NCI-H774 (cell line): ENCODE measurements at regions not wholly inside any gene's neighbourhood (a gene's known extent, or its start where the extent isn't known, plus 50 kb on each side); places are given as distances from the start of the nearest gene placed in this dataset.

Experiments
- DNase-seq: peaks from one replicate; lab custom pipeline; 2025; lab: John Stamatoyannopoulos, UW

DNA sequence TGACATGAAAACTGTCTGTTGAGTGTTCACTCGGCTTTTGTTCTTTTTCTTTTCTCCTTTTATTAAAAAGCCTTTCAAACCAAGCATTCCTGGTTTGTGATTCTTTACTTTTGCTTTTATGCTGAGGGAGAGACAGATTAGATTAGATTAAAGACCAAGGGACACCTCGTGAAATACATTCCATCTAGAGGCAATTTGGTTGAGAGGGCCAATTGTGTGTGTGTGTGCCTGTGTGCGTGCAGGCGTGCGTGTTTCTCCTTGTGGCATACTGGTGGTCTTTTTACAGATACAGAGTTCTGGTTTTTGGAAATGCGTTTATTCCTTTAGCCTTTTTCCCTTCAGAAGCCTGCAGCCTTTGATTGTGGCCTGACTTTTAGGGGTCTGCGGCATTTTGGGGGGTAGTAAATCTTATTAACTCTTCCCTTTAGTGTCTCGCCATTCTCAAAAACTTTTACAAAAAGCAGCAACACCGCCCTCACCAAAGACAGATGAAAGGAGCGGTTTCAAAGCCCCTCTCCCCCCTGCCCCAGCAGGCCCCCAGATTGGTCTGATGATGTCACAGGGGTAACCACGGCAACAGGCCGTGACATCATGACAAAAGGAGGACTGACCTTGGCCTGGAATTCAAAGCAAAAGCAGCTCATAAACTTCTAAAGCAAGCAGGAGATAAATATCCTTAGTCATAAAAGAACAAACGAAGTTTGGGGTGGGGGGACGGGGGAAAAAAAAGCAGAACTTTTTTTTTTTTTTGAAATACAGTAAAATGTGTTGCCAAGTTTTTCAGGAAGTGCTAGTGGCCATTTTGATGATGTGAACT is 84.1 kb upstream of the TBX3 start:
- DNase-seq: no peak

DNA sequence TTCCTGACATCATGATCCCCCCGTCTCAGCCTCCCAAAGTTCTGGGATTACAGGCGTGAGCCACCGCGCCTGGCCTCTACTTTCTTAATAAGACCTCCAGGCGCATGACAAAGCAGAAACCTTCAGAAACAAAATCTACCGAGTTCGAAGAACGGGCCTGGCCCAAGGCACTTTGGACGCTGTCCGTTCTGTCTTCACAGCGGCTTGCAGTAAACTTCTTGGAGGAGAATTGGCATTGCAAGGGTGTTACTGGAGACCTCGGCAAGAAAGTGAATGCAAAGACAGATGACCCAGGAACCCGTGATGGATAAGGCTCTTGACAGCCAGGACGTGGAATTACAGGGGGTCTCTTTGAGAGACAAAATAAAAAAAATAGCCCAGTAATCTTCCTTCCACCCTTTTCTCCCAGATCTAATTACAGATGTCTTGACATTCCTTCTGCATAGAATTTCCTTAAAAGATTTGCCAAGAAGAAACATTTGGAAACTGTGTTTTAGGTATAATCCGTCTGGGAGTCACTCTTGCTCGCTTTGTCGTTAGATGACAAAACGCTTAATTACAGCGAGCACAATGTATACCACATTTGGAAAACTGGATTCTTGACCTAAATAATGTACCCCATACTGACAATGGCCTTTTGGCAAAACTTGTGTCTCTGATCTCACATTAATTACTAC is 83.2 kb upstream of the TBX3 start:
- DNase-seq: no peak

DNA sequence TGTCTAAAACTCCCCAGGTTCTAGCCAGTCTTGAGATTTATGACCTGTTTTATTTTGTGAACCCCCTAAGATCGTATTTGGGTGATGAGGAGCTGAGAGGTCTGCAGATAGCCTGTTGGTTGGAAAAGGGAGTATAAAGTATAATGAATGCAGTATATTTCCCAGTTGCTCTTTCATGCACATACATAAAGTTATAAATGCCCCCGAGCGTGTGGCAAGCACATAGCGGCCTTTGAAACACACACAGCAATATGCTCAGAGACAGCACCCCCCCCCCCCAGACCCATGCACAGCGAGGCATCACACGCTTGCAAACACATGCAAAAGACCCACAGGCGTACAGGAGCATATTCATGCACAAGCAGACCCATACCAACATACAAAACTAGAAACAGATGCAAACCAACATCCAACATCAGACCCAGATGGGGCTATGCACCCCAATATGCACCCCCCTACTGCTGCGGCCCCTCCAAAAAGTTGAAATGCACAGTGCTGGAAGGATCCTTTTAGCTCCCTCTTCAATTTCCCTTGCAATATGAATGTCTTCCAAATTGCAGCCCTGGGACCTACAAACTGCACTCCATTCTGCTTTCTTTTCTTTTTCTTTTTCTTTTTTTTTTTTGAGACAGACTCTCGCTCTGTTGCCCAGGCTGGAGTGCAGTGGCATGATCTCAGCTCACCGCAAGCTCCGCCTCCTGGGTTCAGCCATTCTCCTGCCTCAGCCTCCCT is 82.2 kb upstream of the TBX3 start:
- DNase-seq: no peak

DNA sequence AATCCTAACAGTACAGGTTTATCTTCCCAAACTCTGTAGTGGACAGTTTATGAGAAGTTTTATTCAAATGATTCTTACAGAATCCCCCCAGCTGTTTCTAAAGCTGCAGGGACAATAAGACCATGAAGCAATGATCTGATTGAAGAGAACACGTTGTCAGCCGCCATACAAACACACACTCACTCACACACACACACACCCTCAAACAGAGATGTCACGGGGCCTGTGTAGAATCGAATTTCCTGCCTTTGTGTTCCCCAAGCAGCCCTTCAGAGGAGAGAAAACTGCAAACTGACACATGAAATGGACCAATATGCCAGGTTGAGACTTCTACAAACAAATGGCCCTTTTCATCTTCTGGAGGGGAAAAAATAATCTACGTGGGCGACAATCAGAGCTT is 80.5 kb upstream of the TBX3 start:
- DNase-seq: no peak

DNA sequence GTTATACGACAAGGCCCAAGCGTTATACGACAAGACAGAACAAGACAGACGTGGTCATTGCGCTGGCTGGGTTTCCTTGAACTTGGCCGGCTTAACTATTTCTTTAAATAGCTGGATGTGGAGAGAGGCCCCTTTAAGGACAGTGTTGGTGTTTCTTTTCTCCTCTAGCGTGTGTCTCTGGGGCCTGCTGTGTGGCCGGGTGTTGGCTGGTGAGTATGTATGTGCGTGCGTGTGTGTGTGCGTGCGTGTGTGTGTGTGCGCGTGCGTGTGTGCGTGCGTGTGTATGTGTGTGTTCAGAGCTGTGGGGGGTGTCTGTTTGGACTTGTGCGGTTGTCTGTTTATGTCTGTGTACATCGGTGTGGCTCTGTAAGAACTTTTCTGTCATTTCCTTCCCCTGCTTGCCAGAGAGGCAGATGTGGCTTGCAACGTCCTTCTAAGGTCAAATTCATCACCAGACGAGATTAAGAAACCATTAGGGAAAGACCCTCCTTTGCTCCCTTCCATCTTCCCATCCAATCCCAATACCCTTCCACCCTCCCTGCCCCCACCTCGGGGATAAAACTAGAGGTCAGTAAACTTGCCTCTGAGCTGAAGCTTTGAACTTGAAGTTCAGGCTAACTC is 78.6 kb upstream of the TBX3 start:
- DNase-seq: no peak

DNA sequence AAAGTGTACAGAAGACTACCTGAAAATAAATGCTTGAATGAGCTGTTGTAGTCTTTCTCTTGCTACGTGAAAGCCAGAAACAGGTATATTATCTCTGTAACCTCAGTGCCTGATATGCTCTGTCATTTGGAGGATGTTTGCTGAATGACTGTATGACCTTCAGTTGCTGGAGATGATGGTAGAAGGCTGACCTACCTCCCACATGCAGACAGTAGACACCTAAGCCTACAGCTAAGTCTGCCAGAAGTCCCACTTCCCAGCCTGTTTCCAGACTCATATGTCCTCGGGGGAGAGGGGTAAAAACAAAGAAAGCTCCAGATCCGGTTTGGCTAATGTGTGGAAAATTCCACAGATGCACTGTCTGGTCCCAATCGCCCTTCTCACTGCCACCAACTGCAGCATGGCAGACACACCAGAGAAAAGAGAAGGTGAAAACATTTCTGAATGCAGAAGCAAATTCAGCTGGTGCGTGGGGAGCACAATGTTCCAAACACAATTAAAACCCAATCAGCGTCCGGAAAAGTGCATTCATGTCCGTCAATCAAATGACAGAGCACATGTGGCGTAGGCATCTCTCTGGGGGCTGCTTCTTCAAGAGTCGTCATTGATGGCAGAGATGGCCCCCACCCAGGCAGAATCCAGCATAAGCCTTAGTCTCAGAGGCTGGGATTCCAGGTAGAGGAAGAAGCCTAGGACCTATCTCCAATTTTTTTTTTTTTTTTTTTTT is 76.3 kb upstream of the TBX3 start:
- no peak for DNase-seq

DNA sequence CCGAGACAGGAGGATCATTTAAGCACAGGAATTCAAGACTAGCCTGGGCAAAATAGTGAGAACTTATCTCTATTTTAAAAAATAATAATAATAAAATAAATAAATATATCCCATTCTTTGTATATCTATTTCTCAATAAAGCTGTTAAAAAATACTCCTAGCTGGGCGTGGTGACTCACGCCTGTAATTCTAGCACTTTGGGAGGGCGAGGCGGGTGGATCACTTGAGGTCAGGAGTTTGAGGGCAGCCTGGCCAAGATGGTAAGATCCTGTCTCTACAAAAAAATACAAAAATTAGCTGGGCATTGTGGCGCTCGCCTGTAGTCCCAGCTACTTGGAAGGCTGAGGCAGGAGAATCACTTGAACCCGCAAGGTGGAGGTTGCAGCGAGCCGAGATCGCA is 75.7 kb upstream of the TBX3 start:
- no peak for DNase-seq

DNA sequence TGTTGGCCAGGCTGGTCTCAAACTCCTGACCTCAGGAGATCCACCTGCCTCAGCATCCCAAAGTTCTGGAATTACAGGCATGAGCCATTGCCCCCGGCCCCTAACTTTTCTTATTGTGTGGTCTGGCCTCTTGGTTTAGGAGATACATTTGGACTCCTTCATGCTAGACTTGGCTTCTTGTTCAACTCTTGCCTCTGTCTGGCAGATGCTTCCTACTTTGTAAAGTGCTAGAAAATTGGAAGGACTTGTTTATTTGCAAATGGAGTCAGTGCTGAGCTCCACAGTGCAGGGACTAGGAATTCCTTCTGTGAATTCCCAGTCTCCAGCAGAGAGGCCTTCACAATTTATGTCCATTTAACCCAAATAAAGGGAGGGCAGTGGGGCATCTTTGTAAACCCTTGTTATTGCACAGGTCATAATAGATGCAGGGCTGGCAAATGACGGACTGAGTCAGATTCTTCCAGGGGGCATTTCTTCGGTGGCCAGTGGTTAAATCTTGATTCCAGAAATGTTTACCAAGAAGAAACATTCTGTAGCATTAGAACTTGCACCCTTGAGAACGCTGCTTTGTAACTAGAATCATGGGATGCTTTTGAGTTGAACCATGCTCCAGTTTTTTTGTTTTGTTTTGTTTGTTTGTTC is 73.8 kb upstream of the TBX3 start:
- DNase-seq: no peak

DNA sequence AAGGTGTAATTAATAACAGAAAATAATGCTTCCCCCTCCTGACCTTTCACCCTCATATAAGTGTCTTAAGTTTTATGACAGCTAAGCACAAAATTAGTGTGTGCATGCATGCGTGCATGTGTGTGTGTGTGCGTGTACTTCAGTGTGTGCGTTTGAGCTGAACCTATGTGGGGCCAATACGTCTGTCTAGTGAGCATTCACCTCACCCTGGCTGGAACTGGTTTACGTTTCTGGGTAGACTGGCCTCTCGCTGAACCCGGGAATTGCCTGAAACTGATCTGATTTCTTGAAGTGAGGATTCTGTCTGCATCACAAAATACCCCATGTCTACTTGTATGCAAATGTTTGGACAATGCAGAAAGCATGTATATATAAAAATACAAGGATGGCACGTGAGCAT is 68.2 kb upstream of the TBX3 start:
- DNase-seq: no peak

DNA sequence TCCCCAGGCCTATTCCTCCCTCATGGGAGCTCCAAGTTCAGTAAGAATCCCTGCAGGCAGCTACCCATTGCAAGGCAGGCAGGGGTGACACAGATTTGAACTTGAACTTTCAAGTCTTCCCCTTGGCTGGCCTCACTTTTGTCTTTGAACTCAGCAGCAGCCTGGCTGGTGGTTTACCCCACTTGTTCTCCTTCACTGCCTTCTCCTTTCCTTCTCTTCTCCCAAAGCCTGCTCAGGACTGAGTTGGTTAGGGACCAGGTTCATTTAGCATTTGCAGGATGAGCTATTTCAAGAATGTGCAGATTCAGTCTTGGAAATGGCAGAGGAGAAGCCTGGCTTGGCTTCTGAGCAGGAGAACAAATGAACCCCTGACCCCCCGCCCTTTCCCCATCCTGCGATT is 67.7 kb upstream of the TBX3 start:
- no peak for DNase-seq

DNA sequence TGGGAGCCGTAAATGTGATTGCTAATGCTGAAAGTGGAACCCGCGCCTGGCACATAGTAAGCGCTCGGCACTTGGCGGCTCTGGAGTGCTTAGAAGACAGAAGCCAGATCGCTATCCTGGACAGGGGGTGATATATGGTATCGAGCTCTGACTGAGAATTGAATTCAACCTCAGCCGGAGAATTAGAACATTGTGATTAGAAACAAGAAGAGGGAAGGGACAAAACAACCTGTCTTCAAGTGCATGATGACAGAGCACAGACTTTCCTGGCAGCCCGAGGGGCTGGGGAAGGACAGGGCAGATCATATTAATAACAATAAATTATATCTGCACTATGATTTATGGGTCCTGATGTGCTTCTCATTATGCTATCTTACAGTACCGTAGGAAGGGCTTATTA is 66.9 kb upstream of the TBX3 start:
- DNase-seq: no peak

DNA sequence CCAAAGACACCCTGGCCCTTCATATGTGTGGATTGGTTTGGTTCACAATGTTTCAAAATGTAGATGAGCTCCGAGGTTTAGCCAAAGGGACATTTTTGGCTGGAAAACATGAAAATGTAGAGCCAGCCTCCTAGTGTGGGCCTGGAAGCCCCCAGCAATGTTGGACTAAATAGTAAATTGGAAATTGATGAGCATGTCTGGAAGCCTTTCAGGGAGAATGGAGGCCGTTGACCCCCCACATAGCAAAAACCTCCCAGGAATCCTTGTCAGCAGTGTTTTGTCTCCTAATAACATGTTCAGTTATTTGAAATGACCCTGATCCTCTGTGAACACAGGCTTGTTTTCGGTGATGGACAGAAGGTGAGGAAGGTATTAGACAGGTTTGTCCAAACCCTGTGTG is 65.1 kb upstream of the TBX3 start:
- no peak for DNase-seq

DNA sequence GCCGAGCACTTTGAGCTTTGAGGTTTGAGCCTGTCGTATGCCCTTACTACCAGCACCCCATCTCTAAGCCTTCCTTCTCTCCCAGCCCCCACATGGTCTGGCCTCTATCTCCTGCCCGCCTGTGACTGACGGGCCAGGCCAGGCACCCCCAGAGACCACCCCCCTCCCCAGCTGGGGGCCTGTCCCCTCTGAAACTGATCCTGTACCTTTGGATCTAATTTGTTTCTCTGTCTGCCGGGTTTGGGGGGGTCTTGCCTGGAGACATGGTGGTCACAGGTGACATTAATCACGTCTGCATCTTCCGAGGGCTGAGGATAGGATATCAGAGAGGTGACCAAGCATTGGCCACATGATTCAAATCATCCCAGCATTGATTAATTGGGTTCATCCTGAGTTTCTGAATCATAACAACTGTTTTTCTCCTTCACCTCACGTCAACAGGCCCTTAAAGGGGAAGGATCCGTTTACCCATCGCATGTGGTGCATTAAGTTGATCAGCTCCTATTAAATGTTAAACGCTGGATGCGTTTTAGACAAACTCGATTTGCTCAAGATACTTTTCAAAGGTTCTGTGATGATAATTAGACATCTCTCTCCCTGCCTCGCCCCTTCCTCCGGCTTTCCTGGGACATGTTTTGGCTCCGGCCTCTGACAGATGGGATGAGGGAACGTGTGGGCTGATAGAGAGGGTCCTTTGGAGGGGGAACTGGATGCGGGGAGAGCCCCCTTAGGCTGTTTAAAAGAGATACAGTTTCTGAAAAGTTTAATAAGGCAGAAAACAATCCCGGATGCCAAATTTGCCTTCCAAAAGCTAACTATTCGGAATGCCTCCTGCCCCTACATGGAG is 63.3 kb upstream of the TBX3 start:
- no peak for DNase-seq

DNA sequence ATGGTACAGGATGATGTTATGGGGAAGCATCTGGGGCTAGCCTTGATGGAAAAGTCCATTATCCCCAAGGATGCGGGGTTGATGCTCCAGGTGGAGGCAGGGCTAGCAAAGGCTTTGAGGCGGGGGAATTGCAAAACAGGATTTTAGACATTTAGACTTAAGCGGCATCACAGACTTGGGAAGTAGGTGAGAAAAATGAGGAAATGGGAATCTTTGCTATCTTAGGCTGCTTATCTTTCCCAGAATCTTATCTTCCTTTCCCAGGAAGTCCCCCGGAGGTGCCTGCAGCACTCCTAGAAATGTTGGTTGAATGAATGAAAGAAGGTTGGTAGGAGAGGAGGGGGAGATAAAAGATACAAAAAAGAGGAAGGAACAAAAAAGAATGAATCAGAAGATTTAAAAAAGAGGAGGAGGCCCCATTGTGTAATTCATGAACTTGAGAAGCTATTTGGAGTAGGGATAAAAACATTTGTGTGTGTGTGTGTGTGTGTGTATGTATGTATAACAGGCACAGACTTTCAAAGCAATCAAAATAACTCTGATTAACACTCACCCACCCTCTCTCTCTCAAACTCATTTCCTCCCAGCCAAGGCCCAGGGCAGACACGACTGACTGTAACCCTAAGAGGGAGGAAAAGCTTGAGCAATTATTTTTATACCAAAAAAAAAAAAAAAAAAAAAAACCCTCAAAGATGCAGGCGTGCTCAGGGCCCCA is 62.5 kb upstream of the TBX3 start:
- no peak for DNase-seq

DNA sequence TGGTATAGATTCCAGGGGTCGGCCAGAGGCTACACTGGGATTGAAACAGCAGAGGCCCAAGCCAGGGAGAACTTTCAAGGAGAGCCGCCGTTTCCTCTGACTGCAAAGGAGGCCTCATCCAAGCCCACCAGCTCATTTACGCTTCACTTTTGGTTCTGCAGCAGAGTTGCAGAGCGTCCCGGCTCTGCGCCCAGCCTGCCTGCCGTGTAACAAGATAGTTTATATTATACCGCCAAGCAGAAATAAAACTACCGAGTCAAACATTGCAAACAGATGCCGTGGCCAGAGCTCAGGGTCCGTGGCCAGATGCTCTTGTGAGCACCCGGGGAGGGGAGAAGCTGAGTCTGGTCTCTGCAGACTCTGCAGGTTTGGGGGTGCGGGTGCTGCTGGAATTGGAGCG is 60.7 kb upstream of the TBX3 start:
- DNase-seq: no peak

DNA sequence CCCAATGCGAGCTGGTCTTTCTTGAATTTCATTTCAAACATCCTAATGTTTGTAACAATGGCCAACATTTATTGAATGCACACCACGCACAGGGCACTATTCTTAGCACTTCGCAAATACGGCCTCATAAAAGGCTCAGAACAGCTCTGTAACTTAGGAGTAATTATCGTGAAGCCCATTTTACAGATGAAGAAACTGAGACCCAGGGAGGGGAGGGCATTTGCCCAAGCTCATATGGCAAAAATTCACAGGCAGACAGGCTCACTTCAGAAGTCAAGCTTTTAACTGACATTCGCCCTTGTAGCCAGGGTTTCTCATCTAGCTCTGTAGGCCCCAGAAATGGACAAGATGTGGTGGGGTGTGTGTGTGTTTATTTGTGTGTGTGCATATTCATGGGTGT is 60.3 kb upstream of the TBX3 start:
- no peak for DNase-seq

DNA sequence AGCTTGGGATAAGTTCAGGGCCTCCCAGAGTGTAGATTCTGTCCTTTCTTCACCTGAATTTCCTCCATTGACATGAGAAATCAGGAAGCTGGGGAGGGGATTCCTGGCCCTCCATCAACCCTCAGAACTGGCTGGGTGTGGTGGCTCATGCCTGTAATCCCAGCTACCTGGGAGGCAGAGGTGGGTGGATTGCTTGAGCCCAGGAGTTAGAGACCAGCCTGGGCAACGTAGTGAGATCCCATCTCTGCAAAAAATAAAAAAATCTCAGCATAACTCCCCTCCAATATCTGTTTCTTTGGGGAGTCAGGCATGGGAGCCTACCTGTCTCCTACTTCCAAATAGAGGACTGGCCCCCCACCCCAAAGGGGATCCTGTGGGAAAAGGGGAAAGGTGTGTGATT is 59.8 kb upstream of the TBX3 start:
- DNase-seq: no peak

DNA sequence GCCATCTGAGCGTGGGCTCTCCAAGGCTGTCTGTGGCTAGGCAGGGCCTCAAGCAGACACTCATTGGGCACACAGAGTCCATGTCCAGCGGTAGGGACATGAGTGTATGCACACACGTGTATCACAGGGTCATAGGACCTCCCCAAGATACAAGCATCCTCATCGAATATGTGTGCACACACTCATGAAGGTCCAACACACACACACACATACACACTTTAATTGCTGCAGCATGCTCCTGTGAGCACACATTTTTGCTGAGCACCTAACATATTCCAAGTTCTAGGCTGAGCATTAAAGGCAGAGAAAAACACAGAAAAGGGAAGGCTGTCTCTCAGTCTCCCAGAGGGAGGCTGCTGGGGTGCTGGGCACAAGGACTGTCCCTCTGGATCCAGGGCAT is 59.3 kb upstream of the TBX3 start:
- DNase-seq: no peak

DNA sequence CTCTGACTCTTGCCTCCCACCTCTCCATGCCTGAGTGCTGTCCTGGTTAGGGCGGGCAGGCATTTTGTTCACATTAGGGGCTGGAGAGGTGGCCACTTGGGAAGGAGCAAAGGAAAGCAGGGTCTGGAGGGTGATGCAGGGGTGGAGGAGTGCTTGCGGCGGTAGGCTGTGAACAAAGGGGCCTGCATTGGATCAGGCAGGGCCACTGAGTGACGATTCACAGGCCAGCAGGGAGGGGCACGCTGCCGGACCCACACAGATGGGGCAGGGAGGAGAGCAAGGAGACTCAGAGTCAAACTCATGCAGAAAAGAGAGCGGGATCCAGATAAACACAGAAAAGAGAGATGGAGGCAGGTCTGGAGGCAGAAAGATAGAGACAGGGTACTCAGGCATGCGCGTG is 58.4 kb upstream of the TBX3 start:
- DNase-seq: no peak

DNA sequence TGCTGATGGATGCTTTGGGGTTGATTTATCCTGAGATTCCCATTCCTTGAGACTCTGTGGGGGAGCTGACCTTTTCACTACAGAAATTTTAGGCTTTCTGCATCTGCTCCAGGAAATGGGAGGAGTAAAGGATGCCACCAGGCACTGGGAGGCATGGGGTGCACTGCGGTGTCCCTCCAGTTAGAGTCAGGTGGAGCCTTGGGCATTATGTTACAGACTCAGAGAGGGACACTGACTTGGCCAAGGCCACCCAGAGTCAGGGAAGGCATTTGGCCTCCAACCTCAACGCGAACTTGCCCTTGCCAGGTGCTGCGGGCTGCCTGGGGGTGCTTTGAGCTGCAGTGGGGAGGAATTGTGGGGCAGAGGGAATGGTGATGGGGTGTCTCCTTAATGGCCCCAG is 58.0 kb upstream of the TBX3 start:
- DNase-seq: no peak
